GM19452 (cell line): ENCODE measurements at regions not wholly inside any gene's neighbourhood (a gene's known extent, or its start where the extent isn't known, plus 50 kb on each side); places are given as distances from the start of the nearest gene placed in this dataset.
"Not testable (repeated sequence)": the region's sequence is repeated elsewhere in the genome, so short reads cannot be mapped to it uniquely, and the experiment has no call there.

Experiments
- ATAC-seq: cut with Tn5 transposase; IDR thresholded peaks from one replicate; pipeline ENCODE4 v1.9.1; 2021; ENCODE audit not compliant: unreplicated experiment

GRCh38 chr6:10184371-10185227 is 230.3 kb downstream of the TFAP2A start:
- ATAC-seq: no peak

DNA sequence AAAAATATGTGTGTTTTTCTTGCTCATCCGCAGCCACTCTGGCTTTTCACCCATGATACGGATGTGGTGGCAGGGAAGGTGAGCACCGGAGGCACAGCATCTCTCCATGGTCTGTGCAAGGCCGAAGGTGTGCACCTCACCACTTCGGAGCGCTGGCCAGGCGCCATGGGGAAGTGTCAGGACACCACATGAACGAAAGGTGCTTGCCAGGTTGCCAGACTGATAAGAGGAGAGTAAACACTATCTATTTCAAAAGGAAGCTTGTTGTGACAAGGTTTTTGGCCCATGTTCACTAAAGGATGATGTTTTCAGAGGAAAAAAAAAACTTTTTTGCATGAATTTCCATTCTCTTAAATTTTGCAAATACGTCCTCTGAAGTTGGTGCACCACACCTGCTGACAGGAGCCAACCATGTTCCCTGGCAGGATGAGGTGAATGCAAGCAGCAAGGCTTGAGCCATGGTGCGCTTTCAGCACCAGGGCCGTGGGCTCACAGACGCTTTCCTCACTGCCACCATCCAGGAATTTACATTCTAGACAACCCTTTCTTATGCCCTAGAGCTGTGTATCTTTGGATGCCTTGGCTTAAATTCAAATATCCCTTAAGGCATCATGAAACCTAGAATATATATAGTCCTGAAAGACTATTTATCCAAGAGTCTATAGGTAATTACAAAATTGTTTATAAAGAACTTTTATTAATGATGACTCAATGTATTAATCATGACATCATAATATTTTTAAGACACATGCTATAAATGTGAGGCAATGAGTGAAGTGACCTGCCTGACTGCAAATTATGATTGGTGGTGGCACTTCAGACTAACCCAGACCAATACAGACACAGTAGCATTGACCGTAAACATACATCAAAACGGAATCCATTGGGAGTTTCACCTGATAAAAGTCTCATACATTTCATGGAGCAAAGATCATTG is 234.5 kb downstream of the TFAP2A start:
- ATAC-seq: no peak

GRCh38 chr6:10177704-10178103 is 237.2 kb downstream of the TFAP2A start:
- no peak for ATAC-seq

DNA sequence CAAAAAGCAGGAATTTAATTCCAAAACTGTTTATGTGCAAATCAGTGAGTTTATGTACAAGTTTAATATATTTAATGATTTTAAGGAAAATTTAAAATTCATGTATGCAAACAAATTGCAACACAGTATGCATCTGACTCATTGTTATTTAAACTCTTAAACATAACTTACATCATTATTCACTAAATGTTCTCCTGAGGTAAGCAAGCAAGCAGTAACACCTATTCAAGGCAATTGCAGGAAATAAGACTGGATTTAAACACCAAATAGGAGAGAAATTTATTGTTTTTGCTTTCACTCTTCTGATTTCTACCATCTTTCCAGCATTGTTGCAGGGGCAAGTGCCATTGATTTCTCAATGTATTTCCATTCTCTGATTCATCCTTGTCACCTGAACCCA is 239.5 kb downstream of the TFAP2A start:
- no peak for ATAC-seq

GRCh38 chr6:10174761-10175160 is 240.1 kb downstream of the TFAP2A start:
- ATAC-seq: no peak

GRCh38 chr6:10174056-10174455 is 240.8 kb downstream of the TFAP2A start:
- ATAC-seq: no peak

DNA sequence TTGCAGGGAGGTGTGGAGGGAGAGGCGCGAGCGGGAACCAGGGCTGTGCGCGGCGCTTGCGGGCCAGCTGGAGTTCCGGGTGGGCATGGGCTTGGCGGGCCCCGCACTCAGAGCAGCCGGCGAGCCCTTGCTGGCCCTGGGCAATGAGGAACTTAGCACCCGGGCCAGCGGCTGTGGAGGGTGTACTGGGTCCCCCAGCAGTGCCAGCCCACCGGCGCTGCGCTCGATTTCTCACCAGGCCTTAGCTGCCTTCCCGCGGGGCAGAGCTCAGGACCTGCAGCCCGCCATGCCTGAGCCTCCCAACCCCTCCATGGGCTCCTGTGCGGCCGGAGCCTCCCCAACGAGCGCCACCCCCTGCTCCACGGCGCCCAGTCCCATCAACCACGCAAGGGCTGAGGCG is 243.2 kb downstream of the TFAP2A start:
- not testable (repeated sequence) for ATAC-seq

- ATAC-seq: no peak
Observed at GRCh38 chr6:10170816-10171215, 244.1 kb downstream of the TFAP2A start.

- no peak for ATAC-seq
Observed at GRCh38 chr6:10166031-10166430, 248.8 kb downstream of the TFAP2A start.

GRCh38 chr6:10163203-10163962 is 251.5 kb downstream of the TFAP2A start:
- no peak for ATAC-seq

DNA sequence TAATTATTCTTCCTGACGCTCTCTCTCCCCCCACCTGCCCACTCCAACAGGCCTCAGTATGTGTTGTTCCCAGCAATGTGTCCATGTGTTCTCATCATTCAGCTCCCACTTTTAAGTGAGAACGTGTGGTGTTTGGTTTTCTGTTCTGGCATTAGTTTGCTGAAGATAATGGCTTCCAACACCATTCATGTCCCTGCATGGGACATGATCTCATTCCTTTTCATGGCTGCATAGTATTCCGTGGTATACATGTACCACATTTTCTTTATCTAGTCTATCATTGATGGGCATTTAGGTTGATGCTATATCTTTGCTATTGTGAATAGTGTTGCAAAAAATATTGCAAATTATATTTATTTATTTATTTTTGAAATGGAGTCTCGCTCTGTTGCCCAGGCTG is 258.0 kb downstream of the TFAP2A start:
- no peak for ATAC-seq

- ATAC-seq: no peak
Observed at GRCh38 chr6:10154251-10154650, 260.6 kb downstream of the TFAP2A start.

DNA sequence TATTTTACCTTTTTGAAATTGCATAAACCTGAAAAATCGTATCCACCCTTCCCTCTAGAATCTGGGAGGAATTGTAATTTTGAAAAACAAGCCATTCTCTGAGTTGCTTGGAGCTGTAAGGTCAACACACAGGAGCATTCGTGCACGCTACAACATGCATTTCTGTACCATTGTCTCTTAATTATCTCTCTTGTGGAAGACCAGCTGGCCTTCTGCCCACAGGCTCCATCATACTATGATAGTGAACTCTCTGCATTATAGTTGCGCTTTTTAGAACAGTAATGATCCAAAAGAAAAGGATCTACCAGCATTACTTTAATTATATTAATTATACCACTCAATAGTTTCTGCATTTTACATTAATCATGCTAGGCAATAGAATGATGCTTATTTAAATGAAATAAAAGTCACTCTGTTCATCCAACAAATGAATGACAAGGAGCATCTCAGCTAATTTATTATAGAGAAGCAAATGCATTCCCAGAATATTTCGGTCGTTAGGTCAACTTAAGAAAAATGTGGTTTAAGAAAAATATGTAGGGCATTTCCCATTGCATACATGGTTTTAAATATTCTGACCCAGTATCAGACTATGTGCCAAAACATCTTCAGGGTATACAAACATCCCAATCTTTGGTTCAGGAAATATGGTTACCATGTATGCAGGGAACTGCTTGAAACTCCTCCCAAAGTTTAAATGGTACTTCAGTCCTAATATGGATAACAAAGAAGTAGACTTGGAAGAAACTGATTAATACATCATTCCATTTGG is 263.5 kb downstream of the TFAP2A start:
- ATAC-seq: no peak

GRCh38 chr6:10149603-10150002 is 265.3 kb downstream of the TFAP2A start:
- no peak for ATAC-seq

DNA sequence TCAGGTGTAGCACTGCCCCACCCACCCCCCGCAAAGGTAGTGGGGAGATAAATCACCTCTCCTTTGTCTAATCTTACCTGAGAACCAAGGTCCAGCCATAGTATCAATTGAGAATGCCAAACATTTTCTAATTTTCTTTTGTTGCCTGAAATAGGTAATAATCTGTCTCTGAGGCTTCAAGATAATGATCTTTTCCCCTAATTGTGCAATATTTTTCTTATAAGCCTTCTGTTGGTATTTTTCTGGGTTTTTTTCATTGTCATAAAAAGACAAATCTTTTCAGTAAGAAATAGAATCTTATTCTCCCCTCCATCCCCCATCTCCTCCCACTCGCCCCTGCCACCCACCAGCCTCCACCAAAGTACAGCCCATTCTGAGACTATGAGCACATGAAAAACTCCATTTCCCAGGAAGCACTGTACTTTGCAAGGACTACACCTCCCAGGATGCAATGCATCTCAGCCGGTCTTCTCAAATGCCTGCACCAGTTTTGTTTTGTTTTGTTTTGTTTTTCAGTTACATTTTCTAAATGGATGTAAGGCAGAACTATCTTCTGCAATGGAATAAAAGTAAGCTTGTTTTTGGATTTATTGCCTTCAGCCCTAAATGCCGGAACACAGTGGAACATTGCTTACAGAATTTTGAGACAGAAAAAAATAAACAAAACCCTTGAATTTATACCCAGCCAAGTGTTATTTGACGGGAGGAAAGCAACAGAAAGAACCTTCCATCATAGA is 268.0 kb downstream of the TFAP2A start:
- peak; percentile 92 for ATAC-seq

DNA sequence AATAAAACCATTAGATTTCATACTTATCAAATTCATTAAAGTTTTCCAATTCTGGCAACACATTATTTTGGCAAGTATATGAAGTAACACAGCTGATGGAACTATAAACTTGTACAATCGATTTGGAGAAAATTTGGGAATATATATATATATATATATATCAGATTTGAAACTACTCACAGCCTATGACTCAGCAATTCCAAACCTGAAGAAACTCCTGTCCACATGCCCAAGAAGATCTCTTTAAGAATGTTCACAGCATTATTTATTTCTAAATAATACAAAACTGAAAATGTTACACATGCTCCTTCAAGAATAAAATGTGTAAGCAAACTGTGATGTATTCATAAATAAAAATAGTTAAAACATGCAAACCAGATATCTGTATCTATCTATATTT is 270.1 kb downstream of the TFAP2A start:
- no peak for ATAC-seq

- no peak for ATAC-seq
Observed at GRCh38 chr6:10141746-10142443, 273.0 kb downstream of the TFAP2A start.

GRCh38 chr6:10140824-10141223 is 274.1 kb downstream of the TFAP2A start:
- no peak for ATAC-seq

DNA sequence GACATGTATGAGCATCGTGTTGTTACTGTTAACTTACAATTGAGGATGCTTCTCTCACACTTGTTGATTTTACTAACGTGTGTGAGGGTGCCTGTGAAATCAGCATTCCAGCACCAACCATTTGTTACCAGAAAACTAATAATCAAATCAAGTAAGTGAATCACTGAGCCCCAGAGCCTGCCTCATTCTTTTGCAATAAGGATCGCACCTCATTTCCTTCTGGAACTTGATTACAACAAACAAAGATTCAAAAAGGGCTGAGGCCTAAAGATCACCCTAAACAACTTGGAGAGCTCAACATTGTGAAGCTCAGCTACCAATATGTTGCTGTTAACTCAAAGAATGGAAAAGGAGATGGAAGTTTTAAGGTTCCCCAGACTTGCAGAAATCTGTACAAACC is 274.7 kb downstream of the TFAP2A start:
- no peak for ATAC-seq
